GM12878 (cell line): ENCODE measurements at regions not wholly inside any gene's neighbourhood (a gene's known extent, or its start where the extent isn't known, plus 50 kb on each side); places are given as distances from the start of the nearest gene placed in this dataset.

Experiments used
- ATAC-seq: fragments of 200-7000 bp; cut with Tn5 transposase; 3 replicates; pipeline ENCODE4 v1.9.1; 2020; ENCODE audit warnings: mild to moderate bottlenecking, moderate library complexity
- BruUV-seq: library from RNA; stranded (reverse); fragments of 400-500 nt; replicated peaks from 2 replicates; lab custom pipeline; 2021; lab: Mats Ljungman, UMichigan
- CTCF ChIA-PET: fragments of 300-600 bp; sonication (Branson Sonifier 250); formaldehyde crosslinking; extraction: SDS; loops from one replicate; lab custom pipeline; 2021; ENCODE audit warnings: inconsistent platforms; lab: Yijun Ruan, JAX
- POLR2A ChIA-PET: fragments of 350-600 bp; formaldehyde crosslinking; extraction: SDS; loops from one replicate; lab custom pipeline; 2021; ENCODE audit warnings: inconsistent platforms; lab: Charles Lee
- RAD21 ChIA-PET: fragments of 300-600 bp; sonication (Branson Sonifier 250); formaldehyde crosslinking; loops from one replicate; lab custom pipeline; 2023; ENCODE audit warnings: antibody characterized with exemption; ENCODE audit not compliant: unreplicated experiment; lab: Charles Lee
- SMC1A ChIA-PET: fragments of 300-600 bp; sonication (Branson Sonifier 250); formaldehyde crosslinking; loops from one replicate; lab custom pipeline; 2023; ENCODE audit not compliant: unreplicated experiment, uncharacterized antibody; lab: Charles Lee
- DNase-seq: peaks from one replicate; pipeline ENCODE4 v3.0.0-alpha.2; 2011; ENCODE audit warnings: low read depth, low spot score
- FAIRE-seq: peaks from 3 replicates; lab custom pipeline; 2011; peaks lifted over from hg19 to GRCh38; lab: Jason Lieb, UNC
- H2AFZ ChIP-seq: 2 replicates; pipeline ENCODE4 v1.6.0; 2011; ENCODE audit warnings: low read depth, low read length, control low read depth; ENCODE audit not compliant: control insufficient read depth
- H3K27ac ChIP-seq: 2 replicates; pipeline ENCODE4 v1.5.1; 2011; ENCODE audit warnings: control low read depth; ENCODE audit not compliant: control insufficient read depth, insufficient read depth
- H3K27me3 ChIP-seq, 2 experiments: replicated peaks in 1 of 2; 2 replicates each; pipeline versions ENCODE4 v1.6.0 to v1.6.1; 2011; ENCODE audit warnings: low read length in 1 of 2; ENCODE audit not compliant: control insufficient read depth in 2 of 2, insufficient read depth in 2 of 2
- H3K36me3 ChIP-seq, 2 experiments: 2 replicates each; pipeline ENCODE4 v1.5.1; 2011; ENCODE audit warnings: low read length in 1 of 2; ENCODE audit not compliant: control insufficient read depth in 2 of 2, insufficient read depth in 2 of 2
- H3K4me1 ChIP-seq: 2 replicates; pipeline ENCODE4 v1.6.1; 2011; ENCODE audit warnings: mild to moderate bottlenecking, low read length, moderate library complexity, mixed read lengths; ENCODE audit not compliant: control insufficient read depth, insufficient read depth
- H3K4me2 ChIP-seq: 2 replicates; pipeline ENCODE4 v1.6.0; 2011; ENCODE audit warnings: control low read depth; ENCODE audit not compliant: control insufficient read depth, insufficient read depth
- H3K4me3 ChIP-seq: fragments of 200-600 bp; sonication (generic); 2 replicates; pipeline ENCODE4 v1.5.1; 2016
- H3K79me2 ChIP-seq: 2 replicates; pipeline ENCODE4 v1.6.0; 2011; ENCODE audit warnings: low read length; ENCODE audit not compliant: control insufficient read depth, insufficient read depth
- H3K9ac ChIP-seq: 2 replicates; pipeline ENCODE4 v1.8.0; 2011; ENCODE audit warnings: low read length, control low read depth, mixed read lengths; ENCODE audit not compliant: control insufficient read depth, insufficient read depth
- H3K9me3 ChIP-seq: replicated peaks from 3 replicates; pipeline ENCODE4 v1.5.1; 2011; ENCODE audit warnings: mild to moderate bottlenecking, low read length; ENCODE audit not compliant: control insufficient read depth, insufficient read depth
- H4K20me1 ChIP-seq: 2 replicates; pipeline ENCODE4 v1.6.0; 2011; ENCODE audit not compliant: control insufficient read depth, insufficient read depth
- EZH2 ChIP-seq: IDR thresholded peaks from 2 replicates; pipeline ENCODE4 v1.6.1; 2012; ENCODE audit warnings: low read depth, mild to moderate bottlenecking, control low read depth, inconsistent platforms, low read length, borderline replicate concordance; ENCODE audit not compliant: control insufficient read depth
- KDM1A ChIP-seq: fragments of 200-600 bp; sonication (generic); IDR thresholded peaks from 2 replicates; pipeline ENCODE4 v1.6.1; 2016; ENCODE audit warnings: borderline replicate concordance
- PAX8 ChIP-seq: fragments of 450-650 bp; IDR thresholded peaks from 2 replicates; pipeline ENCODE4 v1.6.1; 2017; ENCODE audit warnings: mild to moderate bottlenecking, moderate library complexity
- SKIL ChIP-seq: fragments of 450-650 bp; IDR thresholded peaks from 2 replicates; pipeline ENCODE4 v1.6.1; 2017; ENCODE audit warnings: mild to moderate bottlenecking, low read depth, inconsistent platforms; ENCODE audit not compliant: poor library complexity, severe bottlenecking
- TCF12 ChIP-seq: IDR thresholded peaks from 2 replicates; pipeline ENCODE4 v1.6.1; 2011; ENCODE audit warnings: low read depth, mild to moderate bottlenecking, low read length
- ZNF687 ChIP-seq: fragments of 450-650 bp; IDR thresholded peaks from 2 replicates; pipeline ENCODE4 v1.6.1; 2017; ENCODE audit warnings: mild to moderate bottlenecking, moderate library complexity
- in situ Hi-C: fragments of 300-500 bp; cut with MboI; formaldehyde crosslinking; loops from 9 replicates; pipeline ENCODE4 v1.14.3; 2018; ENCODE audit warnings: mixed read lengths
- intact Hi-C: fragments of 100-400 bp; cut with micrococcal nuclease; formaldehyde crosslinking; loops from one replicate; pipeline ENCODE4 v1.14.2; 2022; ENCODE audit not compliant: unreplicated experiment

- no peak for TF ChIP-seq SKIL
- no peak for TF ChIP-seq ZNF687
- TF ChIP-seq EZH2: no peak
- no peak for TF ChIP-seq TCF12
Observed at GRCh38 chr11:8746331-8746974, 63.9 kb downstream of the RPL27A start (continued).

- ChIA-PET CTCF (interaction anchor here (1.1 to 1.7 kb wide), 2 partner anchors 12 to 57 kb away, joined by 3 to 4 read pairs; no protein-coding TSS in a partner anchor), POLR2A (interaction anchor here (0.9 kb wide), 1 partner anchor 59 kb away, joined by 3 read pairs; no protein-coding TSS in a partner anchor), SMC1A (interaction anchor here (0.7 to 1.9 kb wide), 5 partner anchors 9 to 32 kb away, joined by 3 to 8 read pairs (median 3); no protein-coding TSS in a partner anchor)
- H3K36me3 ChIP-seq: no peaks in the 10 kb centered on the region
- no peaks in the 10 kb centered on the region for H4K20me1 ChIP-seq
- in situ Hi-C loops: no loop called here
- H2AFZ ChIP-seq: no peak overlapping the region
- no peaks in the 10 kb centered on the region for H3K4me1 ChIP-seq
- no peak for DNase-seq
- no peak overlapping the region for H3K4me3 ChIP-seq
- no peaks in the 10 kb centered on the region; a peak in 1 of 4 replicates for H3K27me3 ChIP-seq
- H3K27ac ChIP-seq: no peak overlapping the region
- H3K9me3 ChIP-seq: no peaks in the 10 kb centered on the region; the same call in 2 of the 3 replicates
- H3K4me2 ChIP-seq: no peak overlapping the region
- H3K9ac ChIP-seq: no peak overlapping the region
- no peak for TF ChIP-seq PAX8
- no peak for TF ChIP-seq KDM1A
- TF ChIP-seq SKIL: no peak
- TF ChIP-seq, all 136 proteins: peak for 0
- BruUV-seq: no TSS peak
- ATAC-seq: peak; percentile 38; the same call in 1 of the 3 replicates
- RAD21 ChIA-PET: interaction anchor here (1.9 kb wide), 1 partner anchor 15 kb away, joined by 7 read pairs; no protein-coding TSS in a partner anchor
- no peaks in the 10 kb centered on the region for H3K79me2 ChIP-seq
- intact Hi-C loops: no loop called here
- FAIRE-seq: no peak
Observed at GRCh38 chr11:8747173-8747572, 64.6 kb downstream of the RPL27A start.
